ENCODE measurements at regions not wholly inside any gene's neighbourhood (a gene's known extent, or its start where the extent isn't known, plus 50 kb on each side); places are given as distances from the start of the nearest gene placed in this dataset.
"Not testable (repeated sequence)": the region's sequence is repeated elsewhere in the genome, so short reads cannot be mapped to it uniquely, and the experiment has no call there.

DNA sequence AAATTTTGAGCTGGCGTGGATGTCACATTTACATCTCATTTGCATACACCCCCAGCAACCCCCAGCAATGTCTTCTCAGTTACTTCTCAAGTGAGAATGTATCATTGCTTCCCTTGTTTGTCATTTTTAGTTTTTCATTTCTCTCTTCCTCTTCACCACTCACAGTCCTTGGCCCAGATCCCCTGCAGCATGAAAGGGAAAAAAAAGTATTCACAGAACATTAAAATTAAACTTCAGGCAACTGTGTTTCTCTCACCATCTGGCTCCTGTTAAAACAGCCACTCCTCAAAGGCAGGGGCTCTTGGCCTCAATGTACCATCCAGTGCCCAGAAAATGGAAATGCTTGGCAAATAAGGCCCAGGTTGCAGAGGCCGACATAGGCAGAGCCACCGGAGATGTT lies 126.8 kb downstream of the CTNND1 start:
- ChIA-PET POLR2A (no interaction called here), CTCF (no interaction called here)
- in situ Hi-C loops (cut with HindIII; ENCODE audit: low pct_unique_long_range_greater_than_20kb, low sequenced_read_pairs) (no loop called here), intact Hi-C loops (cut with micrococcal nuclease; ENCODE audit: unreplicated experiment) (no loop called here)
- Histone ChIP-seq H3K36me3 (ENCODE audit: control insufficient read depth, insufficient read depth, low read length) (no peaks in the 10 kb centered on the region), H3K27me3 (ENCODE audit: control insufficient read depth, insufficient read depth, low read length) (no peaks in the 10 kb centered on the region), H3K4me3 (ENCODE audit: low read depth in 2 of 2, low read length in 2 of 2) (no peak overlapping the region), H3K27ac (ENCODE audit: low read length) (no peak overlapping the region), H3K9me3 (ENCODE audit: control insufficient read depth, insufficient read depth, low read depth, low read length) (no peaks in the 10 kb centered on the region), H3K4me1 (ENCODE audit: control insufficient read depth, insufficient read depth, low read length) (no peaks in the 10 kb centered on the region)
- TF ChIP-seq, protein P1, sequence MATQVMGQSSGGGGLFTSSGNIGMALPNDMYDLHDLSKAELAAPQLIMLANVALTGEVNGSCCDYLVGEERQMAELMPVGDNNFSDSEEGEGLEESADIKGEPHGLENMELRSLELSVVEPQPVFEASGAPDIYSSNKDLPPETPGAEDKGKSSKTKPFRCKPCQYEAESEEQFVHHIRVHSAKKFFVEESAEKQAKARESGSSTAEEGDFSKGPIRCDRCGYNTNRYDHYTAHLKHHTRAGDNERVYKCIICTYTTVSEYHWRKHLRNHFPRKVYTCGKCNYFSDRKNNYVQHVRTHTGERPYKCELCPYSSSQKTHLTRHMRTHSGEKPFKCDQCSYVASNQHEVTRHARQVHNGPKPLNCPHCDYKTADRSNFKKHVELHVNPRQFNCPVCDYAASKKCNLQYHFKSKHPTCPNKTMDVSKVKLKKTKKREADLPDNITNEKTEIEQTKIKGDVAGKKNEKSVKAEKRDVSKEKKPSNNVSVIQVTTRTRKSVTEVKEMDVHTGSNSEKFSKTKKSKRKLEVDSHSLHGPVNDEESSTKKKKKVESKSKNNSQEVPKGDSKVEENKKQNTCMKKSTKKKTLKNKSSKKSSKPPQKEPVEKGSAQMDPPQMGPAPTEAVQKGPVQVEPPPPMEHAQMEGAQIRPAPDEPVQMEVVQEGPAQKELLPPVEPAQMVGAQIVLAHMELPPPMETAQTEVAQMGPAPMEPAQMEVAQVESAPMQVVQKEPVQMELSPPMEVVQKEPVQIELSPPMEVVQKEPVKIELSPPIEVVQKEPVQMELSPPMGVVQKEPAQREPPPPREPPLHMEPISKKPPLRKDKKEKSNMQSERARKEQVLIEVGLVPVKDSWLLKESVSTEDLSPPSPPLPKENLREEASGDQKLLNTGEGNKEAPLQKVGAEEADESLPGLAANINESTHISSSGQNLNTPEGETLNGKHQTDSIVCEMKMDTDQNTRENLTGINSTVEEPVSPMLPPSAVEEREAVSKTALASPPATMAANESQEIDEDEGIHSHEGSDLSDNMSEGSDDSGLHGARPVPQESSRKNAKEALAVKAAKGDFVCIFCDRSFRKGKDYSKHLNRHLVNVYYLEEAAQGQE (IDR thresholded peaks at IDR 0.05; ENCODE audit: insufficient read depth in 1 of 2, low read depth in 2 of 2, low read length in 1 of 2) = no peak
- BruUV-seq (replicated peaks) = no TSS peak
- DNase-seq (ENCODE audit: low read depth, low spot score) (no peak), ATAC-seq (no peak)

DNA sequence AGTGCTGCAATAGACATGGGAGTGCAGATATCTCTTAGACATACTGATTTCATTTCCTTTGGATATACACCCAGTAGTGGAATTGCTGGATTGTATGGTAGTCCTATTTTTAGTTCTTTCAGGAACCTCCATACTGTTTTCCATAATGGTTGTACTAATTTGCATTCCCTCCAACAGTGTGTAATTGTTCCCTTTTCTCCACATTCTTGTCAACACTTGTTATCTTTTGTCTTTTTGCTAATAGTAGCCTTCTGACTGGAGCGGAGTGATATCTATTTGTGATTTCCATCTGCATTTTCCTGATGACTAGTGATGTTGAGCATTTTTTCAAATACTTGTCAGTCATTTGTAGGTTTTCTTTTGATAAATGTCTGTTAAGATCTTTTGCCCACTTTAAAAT lies 128.9 kb downstream of the CTNND1 start:
- intact Hi-C loops (cut with micrococcal nuclease; ENCODE audit: unreplicated experiment) = no loop called here
- BruUV-seq (replicated peaks) = no TSS peak
- Histone ChIP-seq H3K9me3 (ENCODE audit: control insufficient read depth, insufficient read depth, low read depth, low read length) (no peaks in the 10 kb centered on the region), H3K36me3 (ENCODE audit: control insufficient read depth, insufficient read depth, low read length) (no peaks in the 10 kb centered on the region), H3K27ac (ENCODE audit: low read length) (no peak overlapping the region), H3K4me3 (ENCODE audit: low read depth in 2 of 2, low read length in 2 of 2) (no peak overlapping the region), H3K27me3 (ENCODE audit: control insufficient read depth, insufficient read depth, low read length) (no peaks in the 10 kb centered on the region), H3K4me1 (ENCODE audit: control insufficient read depth, insufficient read depth, low read length) (no peaks in the 10 kb centered on the region)
- no peak for TF ChIP-seq SIN3A (IDR thresholded peaks at IDR 0.05; ENCODE audit: borderline replicate concordance, insufficient read depth, low read depth, low read length)
- ATAC-seq (no peak), DNase-seq (ENCODE audit: low read depth, low spot score) (no peak)
- in situ Hi-C loops (cut with HindIII; ENCODE audit: low pct_unique_long_range_greater_than_20kb, low sequenced_read_pairs) = no loop called here
- POLR2A ChIA-PET = no interaction called here
- CTCF ChIA-PET = no interaction called here

DNA sequence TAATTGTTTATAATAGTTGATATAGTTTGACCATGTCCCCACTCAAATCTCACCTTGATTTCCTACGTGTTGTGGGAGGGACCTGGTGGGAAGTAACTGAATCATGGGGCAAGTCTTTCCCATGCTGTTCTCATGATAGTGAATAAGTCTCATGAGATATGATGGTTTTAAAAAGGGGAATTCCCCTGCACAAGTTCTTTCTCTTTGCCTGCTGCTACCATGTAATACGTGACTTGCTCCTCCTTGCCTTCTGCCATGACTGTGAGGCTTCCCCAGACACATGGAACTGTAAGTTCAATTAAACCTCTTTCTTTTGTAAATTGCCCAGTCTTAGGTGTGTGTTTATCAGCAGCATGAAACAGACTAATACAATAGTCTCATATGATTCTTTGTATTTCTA lies 130.5 kb upstream of the OR9Q1 start:
- H3K9me3 ChIP-seq (ENCODE audit: control insufficient read depth, insufficient read depth, low read depth, low read length); H3K27ac ChIP-seq (ENCODE audit: low read length); intact Hi-C loops (cut with micrococcal nuclease; ENCODE audit: unreplicated experiment); DNase-seq (ENCODE audit: low read depth, low spot score); H3K4me1 ChIP-seq (ENCODE audit: control insufficient read depth, insufficient read depth, low read length); CTCF ChIA-PET; BruUV-seq (replicated peaks); in situ Hi-C loops (cut with HindIII; ENCODE audit: low pct_unique_long_range_greater_than_20kb, low sequenced_read_pairs); ATAC-seq; H3K36me3 ChIP-seq (ENCODE audit: control insufficient read depth, insufficient read depth, low read length); H3K4me3 ChIP-seq (ENCODE audit: low read depth in 2 of 2, low read length in 2 of 2); H3K27me3 ChIP-seq (ENCODE audit: control insufficient read depth, insufficient read depth, low read length); POLR2A ChIA-PET: not testable (repeated sequence)

DNA sequence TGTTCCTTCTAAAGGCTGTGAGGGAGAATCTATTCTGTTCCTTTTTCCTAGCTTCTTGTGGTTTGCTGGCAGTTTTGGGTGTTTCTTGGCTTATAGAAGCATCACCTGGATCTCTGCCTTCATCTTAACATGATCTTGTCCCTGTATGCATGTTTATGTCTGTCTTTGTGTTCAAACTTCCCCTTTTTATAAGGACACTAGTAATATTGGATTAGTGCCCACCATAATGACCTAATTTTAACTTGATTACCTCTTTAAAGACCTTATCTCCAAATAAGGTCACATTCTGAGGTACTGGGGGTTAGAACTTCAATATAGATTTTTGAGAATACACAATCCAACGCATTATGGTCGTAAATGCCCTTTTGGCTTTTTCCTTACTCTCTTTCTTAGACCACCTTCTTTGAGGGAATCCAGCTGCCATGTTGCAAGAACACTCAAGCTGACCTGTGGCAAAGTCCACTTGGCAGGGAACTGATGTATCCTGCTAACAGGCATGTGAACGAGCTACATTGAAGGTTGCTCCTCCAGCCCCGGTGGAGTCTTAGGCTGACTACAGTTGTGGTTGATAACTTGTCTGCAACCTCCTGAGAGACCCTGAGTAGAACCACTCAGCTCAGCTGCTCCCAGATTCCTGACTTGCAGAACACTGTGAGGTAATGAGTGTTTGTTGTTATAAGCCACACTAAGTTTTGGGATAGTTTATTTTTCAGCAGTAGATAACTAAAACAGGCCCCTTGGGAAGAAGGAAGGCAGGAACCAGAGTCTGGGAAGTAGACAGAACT lies 127.1 kb upstream of the OR9Q1 start:
- ChIA-PET POLR2A (no interaction called here), CTCF (no interaction called here)
- intact Hi-C loops (cut with micrococcal nuclease; ENCODE audit: unreplicated experiment) (no loop called here), in situ Hi-C loops (cut with HindIII; ENCODE audit: low pct_unique_long_range_greater_than_20kb, low sequenced_read_pairs) (no loop called here)
- no peaks in the 10 kb centered on the region for H3K27me3 ChIP-seq (ENCODE audit: control insufficient read depth, insufficient read depth, low read length)
- no peaks in the 10 kb centered on the region for H3K4me1 ChIP-seq (ENCODE audit: control insufficient read depth, insufficient read depth, low read length)
- H3K27ac ChIP-seq (ENCODE audit: low read length) = no peak overlapping the region
- H3K36me3 ChIP-seq (ENCODE audit: control insufficient read depth, insufficient read depth, low read length) = no peaks in the 10 kb centered on the region
- H3K4me3 ChIP-seq (ENCODE audit: low read depth in 2 of 2, low read length in 2 of 2) = no peak overlapping the region
- BruUV-seq (replicated peaks) = no TSS peak
- ATAC-seq (no peak), DNase-seq (ENCODE audit: low read depth, low spot score) (no peak)
- no peaks in the 10 kb centered on the region for H3K9me3 ChIP-seq (ENCODE audit: control insufficient read depth, insufficient read depth, low read depth, low read length)
- no peak for TF ChIP-seq TCF7L2 (IDR thresholded peaks at IDR 0.05; ENCODE audit: low read depth, low read length)
- TF ChIP-seq, protein P2, sequence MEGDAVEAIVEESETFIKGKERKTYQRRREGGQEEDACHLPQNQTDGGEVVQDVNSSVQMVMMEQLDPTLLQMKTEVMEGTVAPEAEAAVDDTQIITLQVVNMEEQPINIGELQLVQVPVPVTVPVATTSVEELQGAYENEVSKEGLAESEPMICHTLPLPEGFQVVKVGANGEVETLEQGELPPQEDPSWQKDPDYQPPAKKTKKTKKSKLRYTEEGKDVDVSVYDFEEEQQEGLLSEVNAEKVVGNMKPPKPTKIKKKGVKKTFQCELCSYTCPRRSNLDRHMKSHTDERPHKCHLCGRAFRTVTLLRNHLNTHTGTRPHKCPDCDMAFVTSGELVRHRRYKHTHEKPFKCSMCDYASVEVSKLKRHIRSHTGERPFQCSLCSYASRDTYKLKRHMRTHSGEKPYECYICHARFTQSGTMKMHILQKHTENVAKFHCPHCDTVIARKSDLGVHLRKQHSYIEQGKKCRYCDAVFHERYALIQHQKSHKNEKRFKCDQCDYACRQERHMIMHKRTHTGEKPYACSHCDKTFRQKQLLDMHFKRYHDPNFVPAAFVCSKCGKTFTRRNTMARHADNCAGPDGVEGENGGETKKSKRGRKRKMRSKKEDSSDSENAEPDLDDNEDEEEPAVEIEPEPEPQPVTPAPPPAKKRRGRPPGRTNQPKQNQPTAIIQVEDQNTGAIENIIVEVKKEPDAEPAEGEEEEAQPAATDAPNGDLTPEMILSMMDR (IDR thresholded peaks at IDR 0.05) = no peak
- TF ChIP-seq, protein P1 (IDR thresholded peaks at IDR 0.05; ENCODE audit: insufficient read depth in 1 of 2, low read depth in 2 of 2, low read length in 1 of 2) = no peak
- no peak for TF ChIP-seq POLR2AphosphoS5 (IDR thresholded peaks at IDR 0.05; ENCODE audit: low read depth, low read length)
- no peak for TF ChIP-seq SIN3A (IDR thresholded peaks at IDR 0.05; ENCODE audit: borderline replicate concordance, insufficient read depth, low read depth, low read length)

All from Panc1 (cell line).